ENCODE measurements at regions not wholly inside any gene's neighbourhood (a gene's known extent, or its start where the extent isn't known, plus 50 kb on each side); places are given as distances from the start of the nearest gene placed in this dataset.

- Histone ChIP-seq H3K79me2 (ENCODE audit: insufficient read depth, low read length) (no peaks in the 10 kb centered on the region), H3K4me2 (ENCODE audit: low read depth, low read length) (no peak overlapping the region), H3K27me3 (ENCODE audit: control insufficient read depth in 1 of 2, insufficient read depth in 2 of 2, low read length in 2 of 2) (no peaks in the 10 kb centered on the region; a peak in 1 of 5 replicates), H3K4me3 (replicated peaks in 1 of 3; ENCODE audit: insufficient read depth in 1 of 3, low read depth in 2 of 3, low read length in 3 of 3) (no peak overlapping the region), H3K4me1 (ENCODE audit: insufficient read depth, low read length) (no peaks in the 10 kb centered on the region), H3K27ac (ENCODE audit: extremely low read length, insufficient read depth, low read length) (no peak overlapping the region), H4K20me1 (ENCODE audit: insufficient read depth, low read length) (no peaks in the 10 kb centered on the region), H3K9ac (ENCODE audit: insufficient read depth, low read depth, low read length) (no peak overlapping the region), H3K36me3 (replicated peaks in 1 of 2; ENCODE audit: control insufficient read depth in 1 of 2, insufficient read depth in 2 of 2, low read length in 2 of 2) (no peaks in the 10 kb centered on the region), H3K9me3 (ENCODE audit: low read length) (no peaks in the 10 kb centered on the region), H2AFZ (ENCODE audit: low read length) (no peak overlapping the region)
- no TSS peak for BruUV-seq (replicated peaks)
- DNase-seq (ENCODE audit: low spot score) (no peak), FAIRE-seq (no peak), ATAC-seq (no peak)
- POLR2A ChIA-PET, result no interaction called here
- TF ChIP-seq ZSCAN9 (CRISPR knock-in tag; IDR thresholded peaks at IDR 0.05; ENCODE audit: borderline replicate concordance) (no peak), ATM (IDR thresholded peaks at IDR 0.05; ENCODE audit: borderline replicate concordance) (no peak), ZNF598 (CRISPR knock-in tag; IDR thresholded peaks at IDR 0.05; ENCODE audit: borderline replicate concordance) (no peak), HNRNPH1 (optimal IDR thresholded peaks at IDR 0.05; ENCODE audit: low read depth, low read length) (no peak), ZNF512B (CRISPR knock-in tag; IDR thresholded peaks at IDR 0.05; ENCODE audit: borderline replicate concordance) (no peak), PPARG (CRISPR knock-in tag; conservative IDR thresholded peaks at IDR 0.05) (no peak), ZNF678 (CRISPR knock-in tag; IDR thresholded peaks at IDR 0.05) (no peak), ARNT (IDR thresholded peaks at IDR 0.05) (no peak), ZNF510 (CRISPR knock-in tag; IDR thresholded peaks at IDR 0.05; ENCODE audit: low read depth) (no peak), RERE (CRISPR knock-in tag; IDR thresholded peaks at IDR 0.05; ENCODE audit: low read depth) (no peak), RFXAP (CRISPR knock-in tag; IDR thresholded peaks at IDR 0.05; ENCODE audit: borderline replicate concordance) (no peak), ATF3 (CRISPR knock-in tag; IDR thresholded peaks at IDR 0.05) (no peak), HMGXB4 (CRISPR knock-in tag; IDR thresholded peaks at IDR 0.05; ENCODE audit: borderline replicate concordance in 1 of 2, low read depth in 1 of 2) (no peak), ZSCAN21 (CRISPR knock-in tag; IDR thresholded peaks at IDR 0.05; ENCODE audit: borderline replicate concordance) (no peak)
- in situ Hi-C loops (cut with HindIII; ENCODE audit: extremely low pct_ligation_motif_present, low pct_unique_long_range_greater_than_20kb) (no loop called here), intact Hi-C loops (cut with micrococcal nuclease; ENCODE audit: unreplicated experiment) (no loop called here)
- 33% methylated on average over 4 of the region's 4 CpGs for WGBS (ENCODE audit: low lambda C conversion rate)
- CTCF ChIA-PET (ENCODE audit: low intra/inter-chr PET ratio, low total read pairs), result no interaction called here
Measured at GRCh38 chr4:159777689-159778088, 674.8 kb downstream of the RAPGEF2 start.
